ENCODE measurements at regions not wholly inside any gene's neighbourhood (a gene's known extent, or its start where the extent isn't known, plus 50 kb on each side); places are given as distances from the start of the nearest gene placed in this dataset.

DNA sequence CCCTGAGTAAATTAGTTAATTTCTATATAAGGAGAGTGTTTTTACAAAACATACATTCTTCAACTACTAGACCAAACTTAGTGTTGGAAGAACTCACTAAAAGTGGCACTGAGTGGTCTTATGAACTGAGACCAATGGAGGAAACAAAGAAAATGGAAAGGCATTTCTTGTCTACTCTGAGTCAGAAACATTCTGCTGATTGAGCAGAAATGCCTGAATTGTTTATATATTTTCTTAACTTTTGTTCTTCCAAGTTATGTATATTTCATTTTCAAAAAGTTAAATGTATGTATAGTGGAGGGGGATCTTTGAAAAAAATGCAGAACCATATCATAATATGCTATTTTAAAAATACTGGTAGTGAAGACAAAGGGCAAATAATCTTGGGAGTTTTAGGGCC lies 320.7 kb downstream of the HGF start:
- TF ChIP-seq SUZ12 (IDR thresholded peaks at IDR 0.05; ENCODE audit: extremely low read depth, insufficient read depth, insufficient read length) (no peak), YY1 (IDR thresholded peaks at IDR 0.05; ENCODE audit: insufficient read depth, insufficient read length) (no peak)
